ENCODE measurements at regions not wholly inside any gene's neighbourhood (a gene's known extent, or its start where the extent isn't known, plus 50 kb on each side); places are given as distances from the start of the nearest gene placed in this dataset.

DNA sequence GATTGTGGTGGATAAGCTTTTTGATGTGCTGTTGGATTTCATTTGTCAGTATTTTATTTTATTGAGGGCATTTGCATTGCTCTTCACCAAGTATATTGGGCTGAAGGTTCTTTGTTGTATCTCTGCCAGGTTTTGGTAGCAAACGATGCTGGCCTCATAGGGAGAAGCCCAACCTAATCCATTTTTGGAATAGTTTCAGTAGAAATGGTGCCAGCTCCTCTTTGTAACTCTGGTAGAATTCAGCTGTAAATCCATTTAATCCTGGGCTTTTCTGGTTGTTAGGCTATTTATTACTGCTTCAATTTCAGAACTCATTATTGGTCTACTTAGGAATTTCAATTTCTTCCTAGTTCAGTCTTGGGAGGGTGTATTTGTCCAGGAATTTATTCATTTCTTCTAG lies 309.8 kb upstream of the SETBP1 start:
- DNase-seq (no peak), ATAC-seq (no peak)
- H3K27me3 ChIP-seq (ENCODE audit: insufficient read depth in 3 of 3, low read length in 2 of 3) = peaks cover 0 to 2% (median 0%) of the 10 kb centered on the region in 3 donors
- no peaks in the 10 kb centered on the region for H3K4me1 ChIP-seq
- H3K36me3 ChIP-seq (ENCODE audit: insufficient read depth in 1 of 2, low read depth in 1 of 2) = no peaks in the 10 kb centered on the region
- H3K27ac ChIP-seq = no peak overlapping the region
- 7 to 23% (median 15%) methylated on average over 1 of the region's 1 CpG for WGBS, 3 donors
- peaks cover 14% of the 10 kb centered on the region for H3K9me3 ChIP-seq
- TF ChIP-seq, protein P1, sequence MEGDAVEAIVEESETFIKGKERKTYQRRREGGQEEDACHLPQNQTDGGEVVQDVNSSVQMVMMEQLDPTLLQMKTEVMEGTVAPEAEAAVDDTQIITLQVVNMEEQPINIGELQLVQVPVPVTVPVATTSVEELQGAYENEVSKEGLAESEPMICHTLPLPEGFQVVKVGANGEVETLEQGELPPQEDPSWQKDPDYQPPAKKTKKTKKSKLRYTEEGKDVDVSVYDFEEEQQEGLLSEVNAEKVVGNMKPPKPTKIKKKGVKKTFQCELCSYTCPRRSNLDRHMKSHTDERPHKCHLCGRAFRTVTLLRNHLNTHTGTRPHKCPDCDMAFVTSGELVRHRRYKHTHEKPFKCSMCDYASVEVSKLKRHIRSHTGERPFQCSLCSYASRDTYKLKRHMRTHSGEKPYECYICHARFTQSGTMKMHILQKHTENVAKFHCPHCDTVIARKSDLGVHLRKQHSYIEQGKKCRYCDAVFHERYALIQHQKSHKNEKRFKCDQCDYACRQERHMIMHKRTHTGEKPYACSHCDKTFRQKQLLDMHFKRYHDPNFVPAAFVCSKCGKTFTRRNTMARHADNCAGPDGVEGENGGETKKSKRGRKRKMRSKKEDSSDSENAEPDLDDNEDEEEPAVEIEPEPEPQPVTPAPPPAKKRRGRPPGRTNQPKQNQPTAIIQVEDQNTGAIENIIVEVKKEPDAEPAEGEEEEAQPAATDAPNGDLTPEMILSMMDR (IDR thresholded peaks at IDR 0.05) = no peak
- no peak overlapping the region for H3K4me3 ChIP-seq
- intact Hi-C loops (cut with DNase I) = no loop called here

DNA sequence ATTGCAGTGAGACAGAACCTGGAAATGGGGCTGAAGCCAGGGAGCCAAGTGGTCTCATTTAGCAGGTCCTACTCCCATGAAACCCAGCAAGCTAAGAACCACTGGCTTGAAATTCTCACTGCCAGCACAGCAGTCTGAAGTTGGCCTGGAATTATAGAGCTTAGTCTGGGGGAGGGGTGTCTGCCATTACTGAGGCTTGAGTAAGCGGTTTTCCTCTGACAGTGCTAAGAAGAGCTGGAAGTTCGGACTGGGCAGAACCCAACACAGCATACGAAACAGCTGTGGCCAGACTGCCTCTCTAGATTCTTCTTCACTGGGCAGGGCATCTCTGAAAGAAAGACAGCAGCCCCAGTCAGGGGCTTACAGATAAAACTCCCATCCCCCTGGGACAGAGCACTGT lies 305.7 kb upstream of the SETBP1 start:
- H3K4me1 ChIP-seq = no peaks in the 10 kb centered on the region
- 44 to 58% (median 53%) methylated on average over 3 of the region's 3 CpGs for WGBS, 3 donors
- H3K4me3 ChIP-seq = no peak overlapping the region
- ATAC-seq = no peak
- intact Hi-C loops (cut with DNase I) = no loop called here
- H3K36me3 ChIP-seq (ENCODE audit: insufficient read depth in 1 of 2, low read depth in 1 of 2) = no peaks in the 10 kb centered on the region
- H3K27me3 ChIP-seq (ENCODE audit: insufficient read depth in 3 of 3, low read length in 2 of 3) = no peaks in the 10 kb centered on the region
- TF ChIP-seq, protein P1 (IDR thresholded peaks at IDR 0.05) = no peak
- H3K9me3 ChIP-seq = peaks cover 4% of the 10 kb centered on the region
- H3K27ac ChIP-seq = no peak overlapping the region
- no peak for DNase-seq

DNA sequence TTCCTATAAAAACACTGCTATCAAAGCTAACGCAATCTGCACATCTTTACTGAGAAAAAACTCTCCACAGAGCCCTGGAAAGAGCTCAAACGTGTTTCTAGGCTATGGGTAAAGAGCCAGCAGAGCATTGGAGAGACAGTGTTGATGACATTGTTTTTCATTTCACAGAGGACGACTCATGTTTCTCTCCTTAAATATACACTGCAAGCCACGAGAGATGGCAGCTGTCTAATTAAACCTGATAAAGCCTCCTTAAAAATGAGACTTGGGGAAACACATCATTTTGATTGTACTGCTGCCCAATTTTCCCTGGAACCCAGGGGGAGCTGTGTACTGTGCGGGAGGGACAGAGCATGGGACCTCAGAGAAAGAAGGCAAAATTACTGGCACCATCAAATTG lies 294.3 kb upstream of the SETBP1 start:
- DNase-seq = no peak
- 22 to 30% (median 25%) methylated on average over 5 of the region's 5 CpGs for WGBS, 3 donors
- TF ChIP-seq, protein P1 (IDR thresholded peaks at IDR 0.05) = no peak
- Histone ChIP-seq H3K4me3 (no peak overlapping the region), H3K27ac (no peak overlapping the region), H3K4me1 (no peaks in the 10 kb centered on the region), H3K9me3 (no peaks in the 10 kb centered on the region), H3K36me3 (ENCODE audit: insufficient read depth in 1 of 2, low read depth in 1 of 2) (no peaks in the 10 kb centered on the region), H3K27me3 (ENCODE audit: insufficient read depth in 3 of 3, low read length in 2 of 3) (no peaks in the 10 kb centered on the region)
- ATAC-seq = no peak
- intact Hi-C loops (cut with DNase I) = no loop called here

DNA sequence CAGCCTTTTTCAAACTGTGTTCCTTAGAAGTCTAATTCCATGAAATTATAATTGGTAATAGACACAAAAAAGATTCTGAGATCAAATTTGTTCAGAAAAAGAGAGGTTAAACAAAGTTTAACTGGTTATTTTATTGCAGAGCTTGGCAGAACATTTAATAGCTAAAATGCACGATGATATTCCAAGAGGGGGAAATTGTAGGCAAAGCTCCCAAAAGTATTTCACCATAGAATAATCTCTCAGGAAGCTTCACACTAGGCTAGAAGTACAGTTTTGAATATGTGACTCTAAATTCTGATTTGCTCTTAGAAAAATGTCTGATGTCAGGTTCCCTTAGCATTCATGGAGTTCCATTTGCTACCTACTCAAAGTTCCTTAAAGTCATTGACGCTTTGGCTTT lies 292.4 kb upstream of the SETBP1 start:
- Histone ChIP-seq H3K27me3 (ENCODE audit: insufficient read depth in 3 of 3, low read length in 2 of 3) (no peaks in the 10 kb centered on the region), H3K36me3 (ENCODE audit: insufficient read depth in 1 of 2, low read depth in 1 of 2) (no peaks in the 10 kb centered on the region), H3K9me3 (no peaks in the 10 kb centered on the region), H3K27ac (no peak overlapping the region), H3K4me3 (no peak overlapping the region), H3K4me1 (no peaks in the 10 kb centered on the region)
- ATAC-seq (no peak), DNase-seq (no peak)
- 58 to 66% (median 63%) methylated on average over 2 of the region's 2 CpGs for WGBS, 3 donors
- TF ChIP-seq, protein P1 (IDR thresholded peaks at IDR 0.05) = no peak
- intact Hi-C loops (cut with DNase I) = no loop called here

DNA sequence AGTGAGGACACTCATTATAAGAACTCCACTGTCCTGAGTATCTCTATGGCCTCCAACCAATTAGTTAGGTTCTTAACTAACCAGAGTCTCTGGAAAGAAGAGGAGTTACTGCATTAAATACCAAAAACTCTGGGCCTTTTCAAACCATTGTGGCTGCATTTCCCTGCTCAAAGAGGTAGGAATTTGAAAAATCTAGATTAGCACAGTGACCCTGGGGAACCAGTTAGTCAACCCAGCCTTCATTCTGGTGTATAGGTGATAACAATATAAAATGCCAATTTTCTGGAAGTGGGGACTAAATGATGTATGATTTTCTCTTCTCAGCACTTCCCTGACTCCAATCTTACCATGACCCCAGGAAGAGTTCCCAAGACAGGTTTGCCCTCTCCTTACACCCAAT lies 287.8 kb upstream of the SETBP1 start:
- no peak for ATAC-seq
- no peaks in the 10 kb centered on the region for H3K9me3 ChIP-seq
- H3K27me3 ChIP-seq (ENCODE audit: insufficient read depth in 3 of 3, low read length in 2 of 3) = no peaks in the 10 kb centered on the region
- intact Hi-C loops (cut with DNase I) = no loop called here
- no peak overlapping the region for H3K4me3 ChIP-seq
- no peak overlapping the region for H3K27ac ChIP-seq
- TF ChIP-seq, protein P1 (IDR thresholded peaks at IDR 0.05) = no peak
- no peaks in the 10 kb centered on the region for H3K4me1 ChIP-seq
- DNase-seq = no peak
- no peaks in the 10 kb centered on the region for H3K36me3 ChIP-seq (ENCODE audit: insufficient read depth in 1 of 2, low read depth in 1 of 2)
